WTC11 (cell line): ENCODE measurements at regions not wholly inside any gene's neighbourhood (a gene's known extent, or its start where the extent isn't known, plus 50 kb on each side); places are given as distances from the start of the nearest gene placed in this dataset.

Experiments
- ATF2 ChIP-seq: sonication (generic); formaldehyde crosslinking; IDR thresholded peaks from 2 replicates; pipeline ENCODE4 v1.8.1; 2022; ENCODE audit warnings: low read depth, missing genetic modification reagents, borderline replicate concordance
- ATF3 ChIP-seq: sonication (generic); formaldehyde crosslinking; conservative IDR thresholded peaks from 2 replicates; pipeline ENCODE4 v1.8.1; 2022; ENCODE audit warnings: mild to moderate bottlenecking, missing genetic modification reagents
- CREM ChIP-seq: sonication (generic); formaldehyde crosslinking; IDR thresholded peaks from 2 replicates; pipeline ENCODE4 v1.8.1; 2022; ENCODE audit warnings: mild to moderate bottlenecking, missing genetic modification reagents, moderate library complexity
- CTCF ChIP-seq: fragments of 200-600 bp; IDR thresholded peaks from 2 replicates; pipeline ENCODE4 v1.8.0; 2022; ENCODE audit warnings: antibody characterized with exemption
- IRF1 ChIP-seq: sonication (generic); formaldehyde crosslinking; IDR thresholded peaks from 2 replicates; pipeline ENCODE4 v1.8.0; 2023; ENCODE audit warnings: missing genetic modification reagents
- KAT7 ChIP-seq: sonication (generic); formaldehyde crosslinking; IDR thresholded peaks from 2 replicates; pipeline ENCODE4 v1.8.1; 2023; ENCODE audit warnings: missing genetic modification reagents, mild to moderate bottlenecking, borderline replicate concordance
- NFE2L1 ChIP-seq: sonication (generic); formaldehyde crosslinking; IDR thresholded peaks from 2 replicates; pipeline ENCODE4 v1.8.1; 2023; ENCODE audit warnings: missing genetic modification reagents
- NFYB ChIP-seq: sonication (generic); formaldehyde crosslinking; conservative IDR thresholded peaks from 2 replicates; pipeline ENCODE4 v1.8.0; 2022; ENCODE audit warnings: low read depth, missing genetic modification reagents
- RELA ChIP-seq: sonication (generic); formaldehyde crosslinking; IDR thresholded peaks from 2 replicates; pipeline ENCODE4 v1.8.1; 2022; ENCODE audit warnings: missing genetic modification reagents, mild to moderate bottlenecking, borderline replicate concordance
- RORB ChIP-seq: fragments of 250-450 bp; sonication (Bioruptor Pico); IDR thresholded peaks from 2 replicates; pipeline ENCODE4 v1.9.0; 2021; ENCODE audit warnings: mild to moderate bottlenecking
- USF2 ChIP-seq: sonication (generic); formaldehyde crosslinking; IDR thresholded peaks from 2 replicates; pipeline ENCODE4 v1.8.1; 2023; ENCODE audit warnings: mild to moderate bottlenecking, missing genetic modification reagents, moderate library complexity
- ZNF263 ChIP-seq: sonication (generic); formaldehyde crosslinking; IDR thresholded peaks from 2 replicates; pipeline ENCODE4 v1.8.1; 2022; ENCODE audit warnings: low read depth, mild to moderate bottlenecking, moderate library complexity, missing genetic modification reagents
- ZSCAN18 ChIP-seq: fragments of 250-450 bp; sonication (Bioruptor Pico); IDR thresholded peaks from 2 replicates; pipeline ENCODE4 v2.1.2; 2022; ENCODE audit warnings: mild to moderate bottlenecking, moderate library complexity

- TF ChIP-seq CTCF, result no peak
- no peak for TF ChIP-seq NFYB (CRISPR knock-in tag)
- TF ChIP-seq ZSCAN18 (CRISPR knock-in tag), result no peak
- no peak for TF ChIP-seq ATF3 (CRISPR knock-in tag)
- TF ChIP-seq KAT7, result no peak
- no peak for TF ChIP-seq USF2 (CRISPR knock-in tag)
- TF ChIP-seq ZNF263 (CRISPR knock-in tag), result no peak
- no peak for TF ChIP-seq CREM (CRISPR knock-in tag)
- TF ChIP-seq NFE2L1 (CRISPR knock-in tag), result no peak
- TF ChIP-seq ATF2, result no peak
- no peak for TF ChIP-seq RORB (CRISPR knock-in tag)
- no peak for TF ChIP-seq RELA (CRISPR knock-in tag)
- no peak for TF ChIP-seq IRF1 (CRISPR knock-in tag)
These were observed 1623.8 kb upstream of the TENM3 start for GRCh38 chr4:180619440-180619839.
